KMS-11 (cell line): ENCODE measurements at regions not wholly inside any gene's neighbourhood (a gene's known extent, or its start where the extent isn't known, plus 50 kb on each side); places are given as distances from the start of the nearest gene placed in this dataset.

Experiments
- H2AFZ ChIP-seq: fragments of 200-600 bp; sonication (generic); 2 replicates; pipeline ENCODE4 v1.6.1; 2016; ENCODE audit warnings: antibody characterized with exemption, mixed run types, low read depth
- H3K27ac ChIP-seq: fragments of 200-600 bp; sonication (generic); 2 replicates; pipeline ENCODE4 v1.6.1; 2016; ENCODE audit warnings: mild to moderate bottlenecking, mixed run types
- H3K27me3 ChIP-seq: fragments of 200-600 bp; sonication (generic); 2 replicates; pipeline ENCODE4 v1.6.1; 2017; ENCODE audit warnings: mild to moderate bottlenecking, low read depth, mixed run types, moderate library complexity; ENCODE audit not compliant: insufficient read depth
- H3K36me3 ChIP-seq: fragments of 200-600 bp; sonication (generic); 2 replicates; pipeline ENCODE4 v1.6.1; 2017; ENCODE audit warnings: mild to moderate bottlenecking, mixed run types; ENCODE audit not compliant: insufficient read depth
- H3K4me1 ChIP-seq: fragments of 200-600 bp; sonication (generic); 2 replicates; pipeline ENCODE4 v1.6.1; 2016; ENCODE audit warnings: mild to moderate bottlenecking, low read depth, mixed run types; ENCODE audit not compliant: poor library complexity, severe bottlenecking
- H3K4me2 ChIP-seq: fragments of 200-600 bp; sonication (generic); 2 replicates; pipeline ENCODE4 v1.7.0; 2016; ENCODE audit warnings: mild to moderate bottlenecking, mixed run types
- H3K4me3 ChIP-seq: fragments of 200-600 bp; sonication (generic); IDR thresholded peaks from 2 replicates; pipeline ENCODE4 v1.6.1; 2017; ENCODE audit warnings: low read depth, low read length, mixed read lengths; ENCODE audit not compliant: insufficient read depth
- H3K79me2 ChIP-seq: fragments of 200-600 bp; sonication (generic); 2 replicates; pipeline ENCODE4 v1.6.1; 2016; ENCODE audit warnings: low read depth, mixed run types; ENCODE audit not compliant: insufficient read depth
- H3K9ac ChIP-seq: fragments of 200-600 bp; sonication (generic); 2 replicates; pipeline ENCODE4 v1.6.1; 2016; ENCODE audit warnings: mild to moderate bottlenecking, mixed run types
- H4K20me1 ChIP-seq: fragments of 200-600 bp; sonication (generic); 2 replicates; pipeline ENCODE4 v1.6.1; 2016; ENCODE audit warnings: mild to moderate bottlenecking, mixed run types; ENCODE audit not compliant: insufficient read depth
- TF ChIP-seq, protein P1 (sequence below): fragments of 200-600 bp; sonication (generic); conservative IDR thresholded peaks from 2 replicates; pipeline ENCODE4 v1.6.1; 2017; ENCODE audit warnings: low read depth, mild to moderate bottlenecking, antibody characterized with exemption, low read length, moderate library complexity, mixed read lengths

- H3K4me3 ChIP-seq = no peak overlapping the region
- TF ChIP-seq, protein P1, sequence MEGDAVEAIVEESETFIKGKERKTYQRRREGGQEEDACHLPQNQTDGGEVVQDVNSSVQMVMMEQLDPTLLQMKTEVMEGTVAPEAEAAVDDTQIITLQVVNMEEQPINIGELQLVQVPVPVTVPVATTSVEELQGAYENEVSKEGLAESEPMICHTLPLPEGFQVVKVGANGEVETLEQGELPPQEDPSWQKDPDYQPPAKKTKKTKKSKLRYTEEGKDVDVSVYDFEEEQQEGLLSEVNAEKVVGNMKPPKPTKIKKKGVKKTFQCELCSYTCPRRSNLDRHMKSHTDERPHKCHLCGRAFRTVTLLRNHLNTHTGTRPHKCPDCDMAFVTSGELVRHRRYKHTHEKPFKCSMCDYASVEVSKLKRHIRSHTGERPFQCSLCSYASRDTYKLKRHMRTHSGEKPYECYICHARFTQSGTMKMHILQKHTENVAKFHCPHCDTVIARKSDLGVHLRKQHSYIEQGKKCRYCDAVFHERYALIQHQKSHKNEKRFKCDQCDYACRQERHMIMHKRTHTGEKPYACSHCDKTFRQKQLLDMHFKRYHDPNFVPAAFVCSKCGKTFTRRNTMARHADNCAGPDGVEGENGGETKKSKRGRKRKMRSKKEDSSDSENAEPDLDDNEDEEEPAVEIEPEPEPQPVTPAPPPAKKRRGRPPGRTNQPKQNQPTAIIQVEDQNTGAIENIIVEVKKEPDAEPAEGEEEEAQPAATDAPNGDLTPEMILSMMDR = no peak
- no peaks in the 10 kb centered on the region for H4K20me1 ChIP-seq
- H3K36me3 ChIP-seq = no peaks in the 10 kb centered on the region
- H3K4me1 ChIP-seq = no peaks in the 10 kb centered on the region
- H3K79me2 ChIP-seq = no peaks in the 10 kb centered on the region
- no peak overlapping the region for H3K9ac ChIP-seq
- no peaks in the 10 kb centered on the region for H3K27me3 ChIP-seq
- no peak overlapping the region for H3K27ac ChIP-seq
- no peak overlapping the region for H3K4me2 ChIP-seq
- H2AFZ ChIP-seq = no peak overlapping the region
Observed at GRCh38 chr11:127625402-127625801, 624.8 kb upstream of the KIRREL3 start.

DNA sequence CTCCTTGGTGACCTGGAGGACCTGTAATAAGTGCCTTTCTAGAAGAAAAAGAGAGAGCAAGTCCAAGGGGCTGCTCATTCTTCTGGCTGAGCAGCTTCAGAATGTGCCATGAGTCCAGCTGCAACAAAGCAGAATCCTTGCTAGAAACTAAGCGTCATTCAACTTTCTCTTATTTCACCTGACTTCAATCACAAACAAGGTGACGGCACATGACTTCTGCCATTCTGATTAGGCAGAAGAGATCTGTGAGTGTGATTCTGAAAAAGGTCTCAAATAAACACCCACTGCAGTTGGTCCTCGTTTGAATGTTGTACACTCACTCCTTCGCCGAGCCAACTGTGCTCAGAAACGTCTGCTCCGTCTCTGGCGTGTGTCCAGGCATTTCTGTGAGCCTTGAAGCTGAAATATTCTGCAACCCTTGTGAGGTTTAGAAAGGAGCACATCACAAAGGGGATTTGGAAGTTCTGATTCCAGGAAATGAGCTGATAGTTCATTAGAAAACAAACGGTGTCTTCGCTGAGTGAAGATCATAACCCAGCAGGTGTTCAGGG is 623.8 kb upstream of the KIRREL3 start:
- Histone ChIP-seq H3K9ac (no peak overlapping the region), H3K4me1 (no peaks in the 10 kb centered on the region), H3K36me3 (no peaks in the 10 kb centered on the region), H2AFZ (no peak overlapping the region), H3K4me3 (no peak overlapping the region), H3K79me2 (no peaks in the 10 kb centered on the region), H3K27ac (no peak overlapping the region), H3K27me3 (no peaks in the 10 kb centered on the region), H4K20me1 (no peaks in the 10 kb centered on the region), H3K4me2 (no peak overlapping the region)
- TF ChIP-seq, protein P1 = no peak

- no peak overlapping the region for H3K27ac ChIP-seq
- no peaks in the 10 kb centered on the region for H3K36me3 ChIP-seq
- no peak overlapping the region for H2AFZ ChIP-seq
- no peaks in the 10 kb centered on the region for H4K20me1 ChIP-seq
- H3K4me3 ChIP-seq = no peak overlapping the region
- H3K4me2 ChIP-seq = no peak overlapping the region
- no peak overlapping the region for H3K9ac ChIP-seq
- TF ChIP-seq, protein P1 = no peak
- H3K79me2 ChIP-seq = no peaks in the 10 kb centered on the region
- H3K4me1 ChIP-seq = no peaks in the 10 kb centered on the region
- H3K27me3 ChIP-seq = no peaks in the 10 kb centered on the region
Observed at GRCh38 chr11:127622686-127623085, 622.1 kb upstream of the KIRREL3 start.

DNA sequence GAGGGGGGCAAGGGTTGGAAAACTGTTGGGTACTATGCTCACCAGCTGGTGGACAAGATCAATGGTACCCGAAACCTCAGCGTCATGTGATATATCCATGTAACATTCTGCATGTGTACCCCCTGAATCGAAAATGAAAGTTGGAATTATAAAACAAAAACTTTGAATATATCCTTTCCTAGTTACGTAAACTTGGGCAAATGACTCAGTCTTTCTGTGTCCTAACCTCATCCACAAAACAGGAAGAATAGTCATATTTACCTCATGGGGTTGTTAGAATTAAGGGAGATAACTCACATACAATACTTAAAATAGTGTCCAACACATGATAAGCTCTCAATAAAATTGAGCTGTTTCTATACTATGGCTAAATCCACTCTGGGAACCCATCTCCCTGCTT is 620.1 kb upstream of the KIRREL3 start:
- Histone ChIP-seq H3K4me1 (no peaks in the 10 kb centered on the region), H2AFZ (no peak overlapping the region), H3K4me2 (no peak overlapping the region), H3K36me3 (no peaks in the 10 kb centered on the region), H4K20me1 (no peaks in the 10 kb centered on the region), H3K27me3 (no peaks in the 10 kb centered on the region), H3K4me3 (no peak overlapping the region), H3K27ac (no peak overlapping the region), H3K79me2 (no peaks in the 10 kb centered on the region), H3K9ac (no peak overlapping the region)
- TF ChIP-seq, protein P1 = no peak
